Dendritic cell treated with granulocyte-macrophage colony-stimulating factor and Interleukin-4, amounts not matched to agents 40 ng/mL and 50 ng/mL, for 4 days (primary cell): ENCODE measurements at regions not wholly inside any gene's neighbourhood (a gene's known extent, or its start where the extent isn't known, plus 50 kb on each side); places are given as distances from the start of the nearest gene placed in this dataset.

ENCODE experiments used
- H3K27ac Mint-ChIP-seq: one replicate; pipeline ENCODE4 v1.8.0; 2022; ENCODE audit warnings: mild to moderate bottlenecking, mixed read lengths
- H3K27me3 Mint-ChIP-seq: one replicate; pipeline ENCODE4 v1.8.0; 2022; ENCODE audit warnings: mild to moderate bottlenecking, mixed read lengths
- H3K36me3 Mint-ChIP-seq: one replicate; pipeline ENCODE4 v1.8.0; 2022; ENCODE audit warnings: low read depth, mixed read lengths
- H3K4me1 Mint-ChIP-seq: one replicate; pipeline ENCODE4 v1.8.0; 2022; ENCODE audit warnings: low read depth, mixed read lengths
- H3K4me3 Mint-ChIP-seq: one replicate; pipeline ENCODE4 v1.8.0; 2022; ENCODE audit warnings: mild to moderate bottlenecking, moderate library complexity, mixed read lengths
- H3K9me3 Mint-ChIP-seq: one replicate; pipeline ENCODE4 v1.8.0; 2022; ENCODE audit warnings: mixed read lengths
- intact Hi-C: fragments of 100-400 bp; cut with micrococcal nuclease; formaldehyde crosslinking; loops from one replicate; pipeline ENCODE4 v1.15.0; 2022

DNA sequence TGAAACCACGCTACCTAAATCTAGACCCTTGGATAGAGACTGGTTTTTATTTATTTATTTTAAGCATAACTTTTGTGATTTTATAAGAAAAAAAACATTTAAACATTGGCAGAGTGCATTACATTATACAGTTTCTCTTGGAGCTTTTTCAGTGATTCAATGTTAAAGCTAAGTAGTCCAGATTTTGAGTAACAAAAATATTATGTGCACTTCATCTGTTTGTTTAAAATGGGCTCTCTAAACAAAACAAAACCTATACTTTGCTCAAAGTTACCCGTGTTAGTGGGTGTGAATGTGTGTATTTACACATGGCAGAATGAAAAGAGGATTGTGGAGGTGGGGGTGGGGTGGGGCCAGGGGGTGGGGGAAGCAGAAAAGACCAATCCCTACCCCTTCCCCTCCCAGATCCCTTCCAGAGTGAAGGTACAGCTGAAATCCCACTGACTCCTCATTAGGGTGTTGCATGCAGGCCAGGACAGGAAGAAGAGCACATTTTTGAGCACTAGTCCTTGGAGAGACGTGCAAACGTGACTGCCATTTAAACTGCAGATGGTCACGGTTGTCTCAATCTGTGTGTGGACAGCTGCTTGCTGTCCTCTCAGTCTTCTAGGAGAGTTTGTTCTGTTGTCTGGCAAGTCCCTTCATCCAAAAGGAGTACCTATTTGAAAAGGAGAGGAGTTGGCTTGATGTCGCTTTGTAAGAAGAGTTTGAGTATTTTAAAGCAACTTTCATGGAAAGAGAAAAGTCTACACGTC is 303.0 kb downstream of the ICOS start:
- intact Hi-C loops: no loop called here
- peaks cover 1% of the 10 kb centered on the region for H3K27me3 Mint-ChIP-seq
- no peak overlapping the region for H3K4me3 Mint-ChIP-seq
- H3K9me3 Mint-ChIP-seq: peaks cover 13% of the 10 kb centered on the region
- no peaks in the 10 kb centered on the region for H3K4me1 Mint-ChIP-seq
- no peaks in the 10 kb centered on the region for H3K36me3 Mint-ChIP-seq
- no peak overlapping the region for H3K27ac Mint-ChIP-seq

DNA sequence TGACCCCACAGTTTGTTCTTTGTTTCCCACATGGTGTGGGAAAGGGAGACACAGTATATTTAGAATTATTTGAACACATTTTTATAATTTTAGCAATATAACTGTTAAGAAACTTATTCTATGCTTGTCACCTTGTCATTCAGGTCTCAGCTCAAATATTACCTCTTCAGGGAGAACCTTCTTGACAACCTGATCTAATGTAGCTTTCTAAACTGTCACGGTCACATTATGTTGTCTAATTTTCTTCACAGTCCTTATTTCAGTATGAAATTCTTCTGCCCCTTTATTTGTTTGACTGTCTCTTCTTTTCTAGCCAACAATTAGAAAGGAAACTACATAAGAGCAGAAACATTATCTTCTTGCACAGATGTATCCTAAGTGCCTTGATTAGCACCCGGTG is 304.3 kb upstream of the PARD3B start:
- H3K27me3 Mint-ChIP-seq: peaks cover 1% of the 10 kb centered on the region

GRCh38 chr2:204249437-204249836 is 295.8 kb upstream of the PARD3B start:
- intact Hi-C loops: no loop called here
- Mint-ChIP-seq H3K27me3 (no peaks in the 10 kb centered on the region), H3K27ac (no peak overlapping the region), H3K36me3 (no peaks in the 10 kb centered on the region), H3K4me3 (no peak overlapping the region), H3K9me3 (no peaks in the 10 kb centered on the region), H3K4me1 (no peaks in the 10 kb centered on the region)

More for the DNA sequence above, 304.3 kb upstream of the PARD3B start:
- Mint-ChIP-seq H3K36me3 (no peaks in the 10 kb centered on the region), H3K27ac (no peak overlapping the region), H3K4me3 (no peak overlapping the region), H3K9me3 (peaks cover 6% of the 10 kb centered on the region), H3K4me1 (no peaks in the 10 kb centered on the region)
- intact Hi-C loops: no loop called here

- no peaks in the 10 kb centered on the region for H3K36me3 Mint-ChIP-seq
- H3K4me3 Mint-ChIP-seq: no peak overlapping the region
- H3K4me1 Mint-ChIP-seq: peaks cover 11% of the 10 kb centered on the region
- no peaks in the 10 kb centered on the region for H3K9me3 Mint-ChIP-seq
- intact Hi-C loops: no loop called here
- no peak overlapping the region for H3K27ac Mint-ChIP-seq
- H3K27me3 Mint-ChIP-seq: no peaks in the 10 kb centered on the region
Measured at GRCh38 chr2:204250692-204251091, 294.6 kb upstream of the PARD3B start.

- H3K27me3 Mint-ChIP-seq: no peaks in the 10 kb centered on the region
- no peaks in the 10 kb centered on the region for H3K36me3 Mint-ChIP-seq
- intact Hi-C loops: no loop called here
Measured at GRCh38 chr2:204251158-204251997, 293.9 kb upstream of the PARD3B start.

GRCh38 chr2:204251998-204252376 is 293.3 kb upstream of the PARD3B start:
- Mint-ChIP-seq H3K4me3 (no peak overlapping the region), H3K36me3 (no peaks in the 10 kb centered on the region), H3K4me1 (peaks cover 23% of the 10 kb centered on the region), H3K9me3 (no peaks in the 10 kb centered on the region), H3K27ac (no peak overlapping the region), H3K27me3 (no peaks in the 10 kb centered on the region)
- intact Hi-C loops: no loop called here

More at GRCh38 chr2:204251158-204251997, 293.9 kb upstream of the PARD3B start:
- Mint-ChIP-seq H3K4me1 (peaks cover 18% of the 10 kb centered on the region), H3K9me3 (no peaks in the 10 kb centered on the region), H3K4me3 (no peak overlapping the region), H3K27ac (no peak overlapping the region)

- H3K27ac Mint-ChIP-seq: no peak overlapping the region
- H3K36me3 Mint-ChIP-seq: no peaks in the 10 kb centered on the region
- H3K4me3 Mint-ChIP-seq: no peak overlapping the region
- no peaks in the 10 kb centered on the region for H3K27me3 Mint-ChIP-seq
- no peaks in the 10 kb centered on the region for H3K9me3 Mint-ChIP-seq
- H3K4me1 Mint-ChIP-seq: peaks cover 34% of the 10 kb centered on the region
- intact Hi-C loops: no loop called here
Measured at GRCh38 chr2:204255071-204255470, 290.2 kb upstream of the PARD3B start.

DNA sequence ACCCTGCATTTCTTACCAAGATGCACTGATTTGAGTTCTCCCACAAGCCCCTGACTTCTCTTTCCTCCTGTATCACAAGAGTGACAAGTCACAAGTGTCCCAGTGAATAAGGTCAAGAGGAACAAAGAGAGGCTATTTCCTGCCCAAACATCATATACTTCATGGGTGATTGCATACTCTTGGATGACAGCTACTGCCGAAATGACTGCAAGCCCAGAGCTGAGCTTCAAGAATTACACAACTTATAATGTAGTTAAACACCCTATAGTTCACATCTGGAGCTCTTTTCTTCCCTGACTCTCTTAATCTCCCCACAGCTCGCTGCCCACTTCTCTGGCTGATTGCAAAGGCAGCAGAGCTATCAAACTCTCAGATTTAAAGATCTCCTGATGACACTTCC is 289.7 kb upstream of the PARD3B start:
- H3K4me1 Mint-ChIP-seq: peaks cover 34% of the 10 kb centered on the region
- no peaks in the 10 kb centered on the region for H3K36me3 Mint-ChIP-seq
- H3K4me3 Mint-ChIP-seq: no peak overlapping the region
- no peaks in the 10 kb centered on the region for H3K9me3 Mint-ChIP-seq
- no peaks in the 10 kb centered on the region for H3K27me3 Mint-ChIP-seq
- intact Hi-C loops: no loop called here
- H3K27ac Mint-ChIP-seq: peak overlapping the region; percentile 48

DNA sequence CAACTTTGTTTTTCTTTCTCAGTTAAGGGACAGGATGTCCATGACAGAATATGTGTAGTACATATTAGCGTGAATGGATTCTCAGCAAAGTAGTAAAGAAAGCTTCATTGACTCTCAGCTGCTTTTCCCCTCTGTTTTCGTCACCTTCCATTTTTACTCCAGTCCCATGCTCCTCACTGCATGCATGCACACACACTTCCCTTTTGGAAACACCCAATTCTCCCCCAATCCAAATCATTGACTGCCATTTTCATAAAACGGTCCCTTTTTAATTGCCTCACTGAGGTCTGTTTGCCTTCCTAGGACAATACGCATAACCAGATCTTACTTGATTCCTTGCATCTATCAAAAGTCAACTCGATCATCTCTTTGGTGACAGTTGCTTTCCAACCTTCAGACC is 287.5 kb upstream of the PARD3B start:
- Mint-ChIP-seq H3K27me3 (no peaks in the 10 kb centered on the region), H3K9me3 (no peaks in the 10 kb centered on the region), H3K36me3 (no peaks in the 10 kb centered on the region), H3K27ac (peak overlapping the region; percentile 48), H3K4me3 (no peak overlapping the region), H3K4me1 (peaks cover 34% of the 10 kb centered on the region)
- intact Hi-C loops: no loop called here

DNA sequence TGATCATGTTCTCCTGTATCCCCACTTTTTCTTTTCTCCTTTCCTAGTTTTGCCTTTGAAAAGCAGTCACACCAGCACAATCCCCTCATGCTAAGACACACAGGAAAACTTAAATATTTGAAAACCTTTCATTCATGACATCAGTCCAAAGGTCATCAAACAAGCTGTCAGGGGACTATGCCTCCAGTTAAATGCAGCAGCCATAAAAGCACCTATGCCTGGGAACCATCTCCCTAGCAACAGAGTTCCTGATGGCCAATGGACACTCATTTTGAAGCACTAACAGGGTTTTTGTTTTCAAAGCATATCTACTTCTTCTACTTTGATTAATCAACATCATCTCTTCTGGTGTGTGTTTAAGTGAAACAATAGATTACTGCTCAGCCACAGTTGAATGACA is 286.4 kb upstream of the PARD3B start:
- intact Hi-C loops: no loop called here
- Mint-ChIP-seq H3K27ac (no peak overlapping the region), H3K4me1 (peaks cover 34% of the 10 kb centered on the region), H3K4me3 (no peak overlapping the region), H3K9me3 (no peaks in the 10 kb centered on the region), H3K27me3 (peaks cover 8% of the 10 kb centered on the region), H3K36me3 (no peaks in the 10 kb centered on the region)

- Mint-ChIP-seq H3K9me3 (no peaks in the 10 kb centered on the region), H3K4me1 (peaks cover 27% of the 10 kb centered on the region), H3K36me3 (no peaks in the 10 kb centered on the region), H3K4me3 (no peak overlapping the region), H3K27me3 (peaks cover 20% of the 10 kb centered on the region), H3K27ac (no peak overlapping the region)
- intact Hi-C loops: loop anchor here (10.0 kb wide), 1 partner anchor 1664 kb away; no protein-coding TSS in a partner anchor
Measured at GRCh38 chr2:204260162-204260877, 285.0 kb upstream of the PARD3B start.

GRCh38 chr2:204260901-204261300 is 284.4 kb upstream of the PARD3B start:
- no peaks in the 10 kb centered on the region for H3K9me3 Mint-ChIP-seq
- H3K27me3 Mint-ChIP-seq: peaks cover 20% of the 10 kb centered on the region
- H3K27ac Mint-ChIP-seq: no peak overlapping the region
- intact Hi-C loops: loop anchor here (10.0 kb wide), 1 partner anchor 1664 kb away; no protein-coding TSS in a partner anchor
- no peaks in the 10 kb centered on the region for H3K36me3 Mint-ChIP-seq
- H3K4me1 Mint-ChIP-seq: peaks cover 21% of the 10 kb centered on the region
- no peak overlapping the region for H3K4me3 Mint-ChIP-seq

- H3K4me3 Mint-ChIP-seq: no peak overlapping the region
- no peak overlapping the region for H3K27ac Mint-ChIP-seq
- H3K4me1 Mint-ChIP-seq: peaks cover 13% of the 10 kb centered on the region
- no peaks in the 10 kb centered on the region for H3K36me3 Mint-ChIP-seq
- H3K27me3 Mint-ChIP-seq: peaks cover 20% of the 10 kb centered on the region
- intact Hi-C loops: loop anchor here (10.0 kb wide), 1 partner anchor 1663 kb away; no protein-coding TSS in a partner anchor
- H3K9me3 Mint-ChIP-seq: no peaks in the 10 kb centered on the region
Measured at GRCh38 chr2:204261846-204262245, 283.4 kb upstream of the PARD3B start.

- Mint-ChIP-seq H3K9me3 (no peaks in the 10 kb centered on the region), H3K4me3 (no peak overlapping the region), H3K4me1 (no peaks in the 10 kb centered on the region), H3K36me3 (no peaks in the 10 kb centered on the region), H3K27ac (no peak overlapping the region), H3K27me3 (peaks cover 20% of the 10 kb centered on the region)
- intact Hi-C loops: loop anchor here (10.0 kb wide), 1 partner anchor 1661 kb away; no protein-coding TSS in a partner anchor
Measured at GRCh38 chr2:204264085-204264553, 281.2 kb upstream of the PARD3B start.
